Spleen (tissue), 11 donors: ENCODE measurements at regions not wholly inside any gene's neighbourhood (a gene's known extent, or its start where the extent isn't known, plus 50 kb on each side); places are given as distances from the start of the nearest gene placed in this dataset.

Source experiments
- DNase-seq: peaks from one replicate; pipeline ENCODE4 v3.0.0-alpha.2; 2020
- H3K27ac ChIP-seq, 8 donors: fragments of 200-600 bp; sonication (generic) in 7 of 8; 1 replicate in 4 of 8; 2 replicates in 4 of 8; pipeline versions ENCODE4 v1.5.0 to v1.8.0; 2016 to 2021; ENCODE audit warnings: inconsistent platforms in 4 of 8, mild to moderate bottlenecking in 4 of 8, moderate library complexity in 1 of 8
- H3K27me3 ChIP-seq, 7 donors: fragments of 200-600 bp; sonication (generic) in 6 of 7; replicated peaks in 1 of 7; 1 replicate in 4 of 7; 2 replicates in 3 of 7; pipeline versions ENCODE4 v1.5.0 to v1.8.0; 2016 to 2021; ENCODE audit warnings: inconsistent platforms in 3 of 7, mild to moderate bottlenecking in 1 of 7
- H3K36me3 ChIP-seq, 6 donors: fragments of 200-600 bp; sonication (generic) in 5 of 6; 1 replicate in 4 of 6; 2 replicates in 2 of 6; pipeline versions ENCODE4 v1.5.0 to v1.8.0; 2016 to 2021; ENCODE audit warnings: inconsistent platforms in 2 of 6
- H3K4me1 ChIP-seq, 6 donors: fragments of 200-600 bp; sonication (generic) in 5 of 6; 1 replicate in 3 of 6; 2 replicates in 3 of 6; pipeline versions ENCODE4 v1.5.0 to v1.8.0; 2016 to 2021; ENCODE audit warnings: inconsistent platforms in 3 of 6
- H3K4me3 ChIP-seq, 8 donors: fragments of 200-600 bp; sonication (generic) in 7 of 8; 1 replicate in 4 of 8; 2 replicates in 4 of 8; pipeline versions ENCODE4 v1.5.0 to v1.8.0; 2016 to 2021; ENCODE audit warnings: inconsistent platforms in 4 of 8, mild to moderate bottlenecking in 4 of 8, moderate library complexity in 2 of 8
- H3K9me3 ChIP-seq, 8 donors: fragments of 200-600 bp; sonication (generic) in 7 of 8; 1 replicate in 4 of 8; 2 replicates in 4 of 8; pipeline versions ENCODE4 v1.5.0 to v1.8.0; 2016 to 2021; ENCODE audit warnings: inconsistent platforms in 4 of 8
- CTCF ChIP-seq, 11 experiments: fragments of 200-600 bp in 7 of 11; fragments of 450-650 bp in 4 of 11; sonication (generic) in 4 of 11; IDR thresholded peaks in 8 of 11; conservative IDR thresholded peaks in 3 of 11; 1 replicate in 7 of 11; 2 replicates in 4 of 11; pipeline versions ENCODE4 v1.4.0 to v1.8.0; 2016 to 2021; ENCODE audit warnings: antibody characterized with exemption in 11 of 11, inconsistent platforms in 4 of 11, mild to moderate bottlenecking in 1 of 11
- POLR2A ChIP-seq, 3 donors: fragments of 450-650 bp; IDR thresholded peaks; one replicate each; pipeline ENCODE4 v1.5.1; 2017; ENCODE audit warnings: antibody characterized with exemption in 3 of 3, mild to moderate bottlenecking in 1 of 3
- POLR2AphosphoS5 ChIP-seq, 3 donors: sonication (generic); formaldehyde crosslinking; IDR thresholded peaks; one replicate each; pipeline ENCODE4 v1.5.1; 2017; ENCODE audit warnings: antibody characterized with exemption in 3 of 3
- WGBS, 5 donors: extraction: QIAGEN DNeasy Blood & Tissue Kit in 3 of 5; methylation state at CpG; one replicate each; pipeline versions ENCODE4 v1.1.5 to v1.1.7; 2013 to 2018; 5-methylcytosine and 5-hydroxymethylcytosine counted together
- intact Hi-C: fragments of 100-400 bp; cut with DNase I; formaldehyde crosslinking; loops from one replicate; pipeline ENCODE4 v1.15.0; 2023; ENCODE audit warnings: low total_unique reads
- donor health status: healthy with polysubstance abuse.
- donor health status: DM: no; HTN: no; CAD: no; lungs with moderate emphysema.
- donor health status: DM: no; HTN: no; CAD: no.
- donor health status: Bipolar disorder and iron deficiency.
- donor health status: healthy.
- donor health status: DM: no; HTN: no; CAD: no.
- donor health status: DM: yes; HTN: yes; CAD: no.

GRCh38 chr2:43070676-43071502 lies 155.5 kb downstream of the ZFP36L2 start:
- H3K4me3 ChIP-seq, result no peak overlapping the region
- no peaks in the 10 kb centered on the region for H3K36me3 ChIP-seq
- TF ChIP-seq POLR2AphosphoS5 (IDR thresholded peaks at IDR 0.05), result peak; percentile 63 to 78 (median 75)
- no peak for TF ChIP-seq CTCF (IDR thresholded peaks at IDR 0.05 in 8 of 11, conservative IDR thresholded peaks at IDR 0.05 in 3 of 11)
- peak; percentile 66 for DNase-seq
- WGBS, 5 donors, result 71 to 90% (median 84%) methylated on average over 15 of the region's 15 CpGs
- no peaks in the 10 kb centered on the region for H3K27me3 ChIP-seq
- H3K27ac ChIP-seq, result peak overlapping the region in 6 of 8 donors; percentile 6 to 70 (median 58)
- H3K4me1 ChIP-seq, result peaks cover 0 to 61% (median 16%) of the 10 kb centered on the region in 6 donors
- intact Hi-C loops, result no loop called here
- H3K9me3 ChIP-seq, result no peaks in the 10 kb centered on the region

GRCh38 chr2:43070030-43070429 lies 156.4 kb downstream of the ZFP36L2 start:
- intact Hi-C loops, result no loop called here
- Histone ChIP-seq H3K4me1 (peaks cover 0 to 53% (median 12%) of the 10 kb centered on the region in 6 donors), H3K36me3 (no peaks in the 10 kb centered on the region), H3K4me3 (no peak overlapping the region), H3K9me3 (no peaks in the 10 kb centered on the region), H3K27ac (peak overlapping the region in 5 of 8 donors; percentile 27 to 70 (median 59)), H3K27me3 (no peaks in the 10 kb centered on the region)
- DNase-seq, result peak; percentile 66
- TF ChIP-seq CTCF (IDR thresholded peaks at IDR 0.05 in 8 of 11, conservative IDR thresholded peaks at IDR 0.05 in 3 of 11) (no peak), POLR2AphosphoS5 (IDR thresholded peaks at IDR 0.05) (peak in 2 of 3 donors; percentile 16 to 36)
- WGBS, 5 donors, result 31 to 74% (median 54%) methylated on average over 3 of the region's 3 CpGs

- peaks cover 0 to 42% (median 9%) of the 10 kb centered on the region in 6 donors for H3K4me1 ChIP-seq
- TF ChIP-seq POLR2A (IDR thresholded peaks at IDR 0.05), result no peak
- no peak for TF ChIP-seq POLR2AphosphoS5 (IDR thresholded peaks at IDR 0.05)
- TF ChIP-seq CTCF (IDR thresholded peaks at IDR 0.05 in 8 of 11, conservative IDR thresholded peaks at IDR 0.05 in 3 of 11), result no peak
- intact Hi-C loops, result no loop called here
- H3K36me3 ChIP-seq, result no peaks in the 10 kb centered on the region
- no peaks in the 10 kb centered on the region for H3K9me3 ChIP-seq
- WGBS, 5 donors, result 82 to 91% (median 85%) methylated on average over 11 to 16 of the region's 16 CpGs
- H3K4me3 ChIP-seq, result no peak overlapping the region
- no peaks in the 10 kb centered on the region for H3K27me3 ChIP-seq
- H3K27ac ChIP-seq, result no peak overlapping the region
- peak; percentile 61 for DNase-seq
Observed at GRCh38 chr2:43068631-43069517, 157.5 kb downstream of the ZFP36L2 start.
